NB4 (cell line): ENCODE measurements at regions not wholly inside any gene's neighbourhood (a gene's known extent, or its start where the extent isn't known, plus 50 kb on each side); places are given as distances from the start of the nearest gene placed in this dataset.

Experiments used
- MYC ChIP-seq: IDR thresholded peaks from 2 replicates; pipeline ENCODE4 v1.6.1; 2011; ENCODE audit warnings: low read depth, low read length
- POLR2A ChIP-seq: IDR thresholded peaks from 2 replicates; pipeline ENCODE4 v1.6.1; 2011; ENCODE audit warnings: mild to moderate bottlenecking; ENCODE audit not compliant: insufficient read length; ENCODE audit errors: extremely low read depth
- TF ChIP-seq, protein P1 (sequence below): IDR thresholded peaks from one replicate; pipeline ENCODE4 v1.5.1; 2012; ENCODE audit warnings: low read depth, low read length
- TF ChIP-seq, protein P2 (sequence below): IDR thresholded peaks from 2 replicates; pipeline ENCODE4 v1.6.1; 2011; ENCODE audit warnings: low read depth, low read length

DNA sequence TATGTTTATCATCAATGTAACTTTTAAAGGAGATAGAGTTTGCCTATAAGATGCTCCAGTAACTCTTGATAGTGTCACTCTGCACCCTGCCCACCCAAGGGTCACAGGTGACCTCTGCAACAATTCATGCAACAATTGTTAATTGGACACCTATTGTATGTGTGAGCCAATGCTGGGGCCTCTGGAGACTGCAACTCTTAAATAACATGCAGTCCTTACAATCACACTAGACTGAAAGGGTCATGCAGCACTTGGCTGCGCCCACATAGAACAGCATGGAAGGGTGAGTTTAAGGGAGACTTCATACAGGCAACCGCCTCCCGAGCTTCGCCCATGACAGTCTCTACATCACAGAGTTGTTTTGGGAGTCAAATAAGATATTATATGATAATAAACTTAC is 137.1 kb upstream of the TWIST2 start:
- no peak for TF ChIP-seq POLR2A
- TF ChIP-seq, protein P1, sequence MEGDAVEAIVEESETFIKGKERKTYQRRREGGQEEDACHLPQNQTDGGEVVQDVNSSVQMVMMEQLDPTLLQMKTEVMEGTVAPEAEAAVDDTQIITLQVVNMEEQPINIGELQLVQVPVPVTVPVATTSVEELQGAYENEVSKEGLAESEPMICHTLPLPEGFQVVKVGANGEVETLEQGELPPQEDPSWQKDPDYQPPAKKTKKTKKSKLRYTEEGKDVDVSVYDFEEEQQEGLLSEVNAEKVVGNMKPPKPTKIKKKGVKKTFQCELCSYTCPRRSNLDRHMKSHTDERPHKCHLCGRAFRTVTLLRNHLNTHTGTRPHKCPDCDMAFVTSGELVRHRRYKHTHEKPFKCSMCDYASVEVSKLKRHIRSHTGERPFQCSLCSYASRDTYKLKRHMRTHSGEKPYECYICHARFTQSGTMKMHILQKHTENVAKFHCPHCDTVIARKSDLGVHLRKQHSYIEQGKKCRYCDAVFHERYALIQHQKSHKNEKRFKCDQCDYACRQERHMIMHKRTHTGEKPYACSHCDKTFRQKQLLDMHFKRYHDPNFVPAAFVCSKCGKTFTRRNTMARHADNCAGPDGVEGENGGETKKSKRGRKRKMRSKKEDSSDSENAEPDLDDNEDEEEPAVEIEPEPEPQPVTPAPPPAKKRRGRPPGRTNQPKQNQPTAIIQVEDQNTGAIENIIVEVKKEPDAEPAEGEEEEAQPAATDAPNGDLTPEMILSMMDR: no peak
- no peak for TF ChIP-seq MYC
- TF ChIP-seq, protein P2, sequence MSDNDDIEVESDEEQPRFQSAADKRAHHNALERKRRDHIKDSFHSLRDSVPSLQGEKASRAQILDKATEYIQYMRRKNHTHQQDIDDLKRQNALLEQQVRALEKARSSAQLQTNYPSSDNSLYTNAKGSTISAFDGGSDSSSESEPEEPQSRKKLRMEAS: no peak
